Upper lobe of left lung (tissue), 4 donors: ENCODE measurements at regions not wholly inside any gene's neighbourhood (a gene's known extent, or its start where the extent isn't known, plus 50 kb on each side); places are given as distances from the start of the nearest gene placed in this dataset.
"Not testable (repeated sequence)": the region's sequence is repeated elsewhere in the genome, so short reads cannot be mapped to it uniquely, and the experiment has no call there.

Source experiments
- EP300 ChIP-seq, 4 donors: sonication (generic); formaldehyde crosslinking; IDR thresholded peaks; one replicate each; pipeline ENCODE4 v1.5.1; 2017; ENCODE audit warnings: antibody characterized with exemption in 4 of 4, control low read depth in 2 of 4
- POLR2A ChIP-seq, 4 donors: fragments of 450-650 bp; IDR thresholded peaks; one replicate each; pipeline ENCODE4 v1.5.1; 2016 to 2017; ENCODE audit warnings: antibody characterized with exemption in 4 of 4, mild to moderate bottlenecking in 2 of 4
- POLR2AphosphoS5 ChIP-seq, 2 donors: sonication (generic); formaldehyde crosslinking; IDR thresholded peaks; one replicate each; pipeline ENCODE4 v1.5.1; 2017; ENCODE audit warnings: antibody characterized with exemption in 2 of 2
- TF ChIP-seq, protein P1 (sequence below), 6 experiments: fragments of 450-650 bp in 4 of 6; fragments of 200-600 bp in 2 of 6; sonication (generic) in 2 of 6; IDR thresholded peaks; one replicate each; pipeline ENCODE4 v1.5.1; 2016 to 2019; ENCODE audit warnings: antibody characterized with exemption in 6 of 6

DNA sequence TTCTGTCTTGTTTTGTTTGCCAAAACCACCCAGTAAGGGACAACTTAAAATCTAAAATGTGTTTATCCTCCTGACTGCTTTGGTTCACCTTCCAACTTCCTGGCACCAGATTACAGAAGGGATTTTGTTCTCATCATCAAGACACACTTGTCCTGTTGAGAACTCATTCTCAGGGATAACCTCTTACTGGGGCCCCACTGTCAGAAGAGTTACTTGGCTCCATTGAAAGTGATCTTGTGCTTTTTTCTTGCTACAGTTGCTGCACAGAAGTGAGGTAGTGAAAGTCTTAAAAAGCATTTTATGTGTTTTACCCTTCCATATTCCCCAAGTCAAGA, 690.5 kb downstream of the PRIM2 start:
- TF ChIP-seq, protein P1, sequence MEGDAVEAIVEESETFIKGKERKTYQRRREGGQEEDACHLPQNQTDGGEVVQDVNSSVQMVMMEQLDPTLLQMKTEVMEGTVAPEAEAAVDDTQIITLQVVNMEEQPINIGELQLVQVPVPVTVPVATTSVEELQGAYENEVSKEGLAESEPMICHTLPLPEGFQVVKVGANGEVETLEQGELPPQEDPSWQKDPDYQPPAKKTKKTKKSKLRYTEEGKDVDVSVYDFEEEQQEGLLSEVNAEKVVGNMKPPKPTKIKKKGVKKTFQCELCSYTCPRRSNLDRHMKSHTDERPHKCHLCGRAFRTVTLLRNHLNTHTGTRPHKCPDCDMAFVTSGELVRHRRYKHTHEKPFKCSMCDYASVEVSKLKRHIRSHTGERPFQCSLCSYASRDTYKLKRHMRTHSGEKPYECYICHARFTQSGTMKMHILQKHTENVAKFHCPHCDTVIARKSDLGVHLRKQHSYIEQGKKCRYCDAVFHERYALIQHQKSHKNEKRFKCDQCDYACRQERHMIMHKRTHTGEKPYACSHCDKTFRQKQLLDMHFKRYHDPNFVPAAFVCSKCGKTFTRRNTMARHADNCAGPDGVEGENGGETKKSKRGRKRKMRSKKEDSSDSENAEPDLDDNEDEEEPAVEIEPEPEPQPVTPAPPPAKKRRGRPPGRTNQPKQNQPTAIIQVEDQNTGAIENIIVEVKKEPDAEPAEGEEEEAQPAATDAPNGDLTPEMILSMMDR (IDR thresholded peaks at IDR 0.05) = not testable (repeated sequence)
- not testable (repeated sequence) for TF ChIP-seq EP300, POLR2AphosphoS5, POLR2A (IDR thresholded peaks at IDR 0.05)
